ENCODE measurements at regions not wholly inside any gene's neighbourhood (a gene's known extent, or its start where the extent isn't known, plus 50 kb on each side); places are given as distances from the start of the nearest gene placed in this dataset.

DNA sequence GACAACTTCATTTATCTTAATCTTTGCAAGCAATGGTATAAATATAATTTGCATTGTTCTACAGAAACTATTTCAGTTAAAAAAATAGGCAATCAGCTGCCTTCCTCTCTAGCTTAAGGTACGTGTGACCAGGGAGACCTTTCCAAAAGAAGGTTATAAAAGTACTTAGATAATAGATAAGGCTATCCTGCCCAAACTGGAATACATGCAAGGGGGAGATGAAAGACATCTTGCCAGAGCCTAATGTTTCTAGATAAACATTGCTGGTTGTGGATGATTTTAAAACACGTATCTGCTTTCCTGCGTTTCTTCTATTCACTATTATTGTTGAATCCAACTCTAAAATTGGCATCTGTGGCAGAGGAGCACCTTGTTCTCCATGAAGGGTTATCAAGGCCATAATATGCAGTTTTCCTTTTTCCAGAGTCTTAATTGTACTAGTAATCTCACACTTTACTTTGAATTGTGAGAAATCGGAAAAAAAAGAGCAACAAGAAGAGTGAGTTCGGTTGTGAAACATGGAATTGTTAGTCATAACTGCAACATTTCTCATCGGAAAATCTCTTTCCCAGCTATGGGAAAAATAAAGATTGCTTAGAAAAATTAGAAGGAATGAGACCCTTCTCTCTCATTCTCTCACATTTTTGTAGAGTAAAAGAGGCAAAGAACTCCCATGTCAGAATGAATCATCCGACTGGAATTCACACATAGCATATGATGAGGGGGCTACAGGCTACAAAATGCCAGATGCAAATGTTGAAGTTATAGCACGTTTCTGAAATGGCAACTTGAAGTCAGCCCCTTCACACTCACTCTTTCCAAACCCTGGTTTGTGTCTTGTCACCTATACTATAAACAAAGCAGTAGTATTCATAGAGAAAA lies 936.1 kb upstream of the NR2F2 start:
- H3K4me3 ChIP-seq (ENCODE audit: low read depth, low read length): no peak overlapping the region
- TF ChIP-seq, protein P1, sequence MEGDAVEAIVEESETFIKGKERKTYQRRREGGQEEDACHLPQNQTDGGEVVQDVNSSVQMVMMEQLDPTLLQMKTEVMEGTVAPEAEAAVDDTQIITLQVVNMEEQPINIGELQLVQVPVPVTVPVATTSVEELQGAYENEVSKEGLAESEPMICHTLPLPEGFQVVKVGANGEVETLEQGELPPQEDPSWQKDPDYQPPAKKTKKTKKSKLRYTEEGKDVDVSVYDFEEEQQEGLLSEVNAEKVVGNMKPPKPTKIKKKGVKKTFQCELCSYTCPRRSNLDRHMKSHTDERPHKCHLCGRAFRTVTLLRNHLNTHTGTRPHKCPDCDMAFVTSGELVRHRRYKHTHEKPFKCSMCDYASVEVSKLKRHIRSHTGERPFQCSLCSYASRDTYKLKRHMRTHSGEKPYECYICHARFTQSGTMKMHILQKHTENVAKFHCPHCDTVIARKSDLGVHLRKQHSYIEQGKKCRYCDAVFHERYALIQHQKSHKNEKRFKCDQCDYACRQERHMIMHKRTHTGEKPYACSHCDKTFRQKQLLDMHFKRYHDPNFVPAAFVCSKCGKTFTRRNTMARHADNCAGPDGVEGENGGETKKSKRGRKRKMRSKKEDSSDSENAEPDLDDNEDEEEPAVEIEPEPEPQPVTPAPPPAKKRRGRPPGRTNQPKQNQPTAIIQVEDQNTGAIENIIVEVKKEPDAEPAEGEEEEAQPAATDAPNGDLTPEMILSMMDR (IDR thresholded peaks at IDR 0.05; ENCODE audit: low read depth, low read length): no peak

DNA sequence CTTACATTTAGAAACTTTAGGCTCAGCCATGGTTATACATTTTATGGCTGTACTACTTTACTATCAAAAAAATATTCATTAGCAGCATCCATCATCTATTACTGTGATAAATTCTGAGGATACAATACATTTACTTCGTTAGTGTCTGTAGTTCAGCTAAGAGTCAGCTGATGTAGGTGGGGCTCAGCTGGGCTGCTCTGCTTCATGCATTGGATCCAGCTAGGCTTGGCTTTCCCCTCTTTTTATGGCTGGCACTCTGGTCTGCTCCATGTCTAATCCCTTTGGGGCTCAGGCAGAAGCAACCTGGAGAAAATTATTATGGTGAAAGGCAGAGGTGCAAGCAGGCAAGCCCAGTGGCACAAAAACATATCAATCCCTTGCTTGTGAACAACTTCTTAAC lies 930.1 kb upstream of the NR2F2 start:
- TF ChIP-seq, protein P1 (IDR thresholded peaks at IDR 0.05; ENCODE audit: low read depth, low read length): no peak
- no peak overlapping the region for H3K4me3 ChIP-seq (ENCODE audit: low read depth, low read length)

DNA sequence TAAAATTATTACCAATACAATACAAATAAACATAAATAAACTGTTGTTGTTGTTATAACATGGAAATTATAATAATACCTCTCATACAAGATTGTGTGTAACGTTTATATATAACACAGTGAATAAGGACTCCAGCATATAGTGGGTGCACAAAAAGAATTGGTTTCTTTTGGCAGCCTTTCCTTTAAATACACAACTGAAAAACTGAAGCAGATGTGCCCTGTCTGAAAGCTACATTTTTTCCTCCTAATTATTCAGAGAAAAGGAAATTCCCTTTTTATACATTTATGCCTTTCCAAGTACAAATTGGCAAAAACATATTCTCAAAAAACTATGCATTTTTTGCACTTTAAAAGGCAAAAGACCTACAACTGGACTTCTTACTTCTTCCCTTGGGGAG lies 928.9 kb upstream of the NR2F2 start:
- TF ChIP-seq, protein P1 (IDR thresholded peaks at IDR 0.05; ENCODE audit: low read depth, low read length): no peak
- no peak overlapping the region for H3K4me3 ChIP-seq (ENCODE audit: low read depth, low read length)

DNA sequence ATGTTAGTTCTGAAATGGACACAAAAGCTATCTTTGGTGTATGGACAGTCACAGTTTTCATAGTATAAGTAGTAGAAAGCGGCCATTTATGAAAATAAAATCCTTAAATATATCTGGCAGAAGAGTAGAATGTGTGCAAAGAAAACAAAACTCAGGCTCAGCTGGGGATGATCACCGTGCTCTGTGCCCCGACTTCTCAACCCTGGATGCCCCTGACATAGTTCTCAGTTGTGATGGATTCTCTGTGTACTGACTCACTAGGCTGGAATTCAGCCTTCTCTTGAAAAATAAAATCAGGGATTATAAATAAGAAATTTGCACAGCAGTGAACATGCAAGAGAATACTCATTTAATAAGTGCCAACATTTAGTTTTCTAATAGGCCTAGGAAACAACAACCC lies 925.1 kb upstream of the NR2F2 start:
- H3K4me3 ChIP-seq (ENCODE audit: low read depth, low read length): no peak overlapping the region
- TF ChIP-seq, protein P1 (IDR thresholded peaks at IDR 0.05; ENCODE audit: low read depth, low read length): no peak

DNA sequence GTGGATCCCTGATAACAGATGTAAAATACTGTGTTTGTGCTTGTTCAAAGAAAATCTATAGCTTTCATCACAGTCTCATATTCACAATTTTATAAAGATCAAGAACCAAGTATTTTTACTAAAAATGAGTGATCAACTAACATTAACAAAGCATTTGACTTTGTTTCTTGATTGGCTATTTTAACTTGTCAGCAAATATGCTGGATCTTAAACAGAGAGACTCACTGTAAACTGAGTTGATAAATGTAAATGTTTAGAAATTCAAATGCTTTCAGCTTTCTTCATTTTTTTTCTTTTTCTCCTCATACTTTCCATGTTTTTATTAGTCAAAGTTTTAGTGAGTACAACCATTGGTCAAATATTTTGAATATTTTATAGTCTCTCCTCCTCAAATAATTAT lies 923.0 kb upstream of the NR2F2 start:
- TF ChIP-seq, protein P1 (IDR thresholded peaks at IDR 0.05; ENCODE audit: low read depth, low read length): no peak
- no peak overlapping the region for H3K4me3 ChIP-seq (ENCODE audit: low read depth, low read length)

DNA sequence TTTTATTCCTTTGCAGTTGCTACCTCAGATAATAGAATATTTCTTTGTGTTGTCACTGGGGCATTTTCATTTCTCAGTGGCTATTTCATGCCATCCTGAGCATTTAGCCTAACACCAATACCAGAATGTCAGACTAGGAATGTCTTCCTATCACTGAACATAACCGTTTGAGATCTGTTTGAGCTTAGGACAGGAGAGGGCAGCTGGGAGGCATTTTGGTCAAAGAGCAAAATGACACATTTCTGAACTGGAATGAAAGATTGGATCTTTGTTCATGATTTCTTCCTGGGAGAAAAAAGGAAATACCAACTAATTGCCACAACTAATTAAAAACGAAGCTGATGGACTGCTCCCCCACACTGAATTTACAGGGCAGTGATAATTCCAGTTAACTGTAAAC lies 921.3 kb upstream of the NR2F2 start:
- TF ChIP-seq, protein P1 (IDR thresholded peaks at IDR 0.05; ENCODE audit: low read depth, low read length): no peak
- H3K4me3 ChIP-seq (ENCODE audit: low read depth, low read length): no peak overlapping the region

DNA sequence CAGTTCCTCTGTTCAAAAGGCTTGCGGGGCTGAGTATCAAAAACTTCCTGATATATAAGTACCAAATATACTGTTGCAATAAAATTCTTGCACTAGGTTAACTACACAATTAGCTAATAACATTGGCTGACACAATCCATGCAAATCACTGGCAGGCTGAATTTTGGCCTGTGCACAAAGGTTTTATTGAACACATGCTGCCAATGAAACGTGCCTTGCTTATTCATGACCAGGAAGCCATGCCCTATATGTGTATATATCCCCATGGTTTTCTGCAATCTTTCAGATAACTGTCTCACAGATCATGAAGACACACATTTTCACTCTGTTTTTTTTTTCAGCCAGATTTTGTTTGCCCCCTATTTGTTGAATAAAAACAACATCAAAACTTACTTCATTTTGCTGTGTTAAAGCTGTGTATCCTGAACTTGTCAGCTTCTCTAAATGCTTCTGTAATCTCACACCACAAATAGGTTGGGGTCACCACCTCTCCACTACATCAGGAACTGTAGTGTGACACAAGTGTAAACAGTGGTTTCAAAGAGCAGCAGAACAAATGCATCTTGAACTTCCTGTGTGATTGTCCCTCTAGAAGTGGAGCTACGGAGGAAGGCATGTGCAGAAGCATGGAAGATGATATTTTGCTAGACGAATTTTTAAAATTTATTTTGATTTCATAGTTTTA lies 920.7 kb upstream of the NR2F2 start:
- H3K4me3 ChIP-seq (ENCODE audit: low read depth, low read length): no peak overlapping the region
- TF ChIP-seq, protein P1 (IDR thresholded peaks at IDR 0.05; ENCODE audit: low read depth, low read length): no peak
